ENCODE measurements at regions not wholly inside any gene's neighbourhood (a gene's known extent, or its start where the extent isn't known, plus 50 kb on each side); places are given as distances from the start of the nearest gene placed in this dataset.

DNA sequence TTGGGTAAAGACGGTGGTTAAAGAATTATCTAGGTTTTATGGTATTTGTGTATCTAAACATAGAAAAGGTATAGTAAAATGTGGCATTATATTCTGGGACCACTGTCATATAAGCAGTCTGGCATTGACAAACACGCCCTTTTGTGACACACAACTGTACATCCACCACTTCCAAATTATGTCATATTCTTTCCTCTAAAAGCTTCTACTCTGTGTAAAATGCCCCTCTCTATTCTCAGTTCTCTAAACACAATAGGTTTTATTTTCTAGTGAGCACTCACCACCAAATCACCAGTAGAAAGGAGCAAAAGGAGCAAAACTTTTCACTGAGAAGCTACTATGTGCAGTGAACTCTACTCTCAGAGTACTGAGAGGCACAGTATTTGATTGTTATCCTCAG, 88.1 kb upstream of the PIEZO2 start (continued):
- TF ChIP-seq, protein P1, sequence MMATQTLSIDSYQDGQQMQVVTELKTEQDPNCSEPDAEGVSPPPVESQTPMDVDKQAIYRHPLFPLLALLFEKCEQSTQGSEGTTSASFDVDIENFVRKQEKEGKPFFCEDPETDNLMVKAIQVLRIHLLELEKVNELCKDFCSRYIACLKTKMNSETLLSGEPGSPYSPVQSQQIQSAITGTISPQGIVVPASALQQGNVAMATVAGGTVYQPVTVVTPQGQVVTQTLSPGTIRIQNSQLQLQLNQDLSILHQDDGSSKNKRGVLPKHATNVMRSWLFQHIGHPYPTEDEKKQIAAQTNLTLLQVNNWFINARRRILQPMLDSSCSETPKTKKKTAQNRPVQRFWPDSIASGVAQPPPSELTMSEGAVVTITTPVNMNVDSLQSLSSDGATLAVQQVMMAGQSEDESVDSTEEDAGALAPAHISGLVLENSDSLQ (IDR thresholded peaks at IDR 0.05) = no peak
- TF ChIP-seq ZNF311 (CRISPR knock-in tag; IDR thresholded peaks at IDR 0.05) (no peak), HDAC2 (IDR thresholded peaks at IDR 0.05) (no peak), TCF7 (IDR thresholded peaks at IDR 0.05; ENCODE audit: borderline replicate concordance) (no peak), ZNF124 (CRISPR knock-in tag; IDR thresholded peaks at IDR 0.05) (no peak), CHD4 (IDR thresholded peaks at IDR 0.05; ENCODE audit: insufficient read depth, insufficient replicate concordance, low read depth, low read length, poor library complexity, severe bottlenecking) (no peak), ELF2 (CRISPR knock-in tag; IDR thresholded peaks at IDR 0.05) (no peak), POLR2AphosphoS2 (IDR thresholded peaks at IDR 0.05; ENCODE audit: low read length) (no peak), KAT2B (IDR thresholded peaks at IDR 0.05; ENCODE audit: low read depth, low read length) (no peak), FOS (IDR thresholded peaks at IDR 0.05; ENCODE audit: extremely low read depth, insufficient read length) (no peak), EP300 (IDR thresholded peaks at IDR 0.05; ENCODE audit: low read length) (no peak), ARNT (IDR thresholded peaks at IDR 0.05) (no peak)

DNA sequence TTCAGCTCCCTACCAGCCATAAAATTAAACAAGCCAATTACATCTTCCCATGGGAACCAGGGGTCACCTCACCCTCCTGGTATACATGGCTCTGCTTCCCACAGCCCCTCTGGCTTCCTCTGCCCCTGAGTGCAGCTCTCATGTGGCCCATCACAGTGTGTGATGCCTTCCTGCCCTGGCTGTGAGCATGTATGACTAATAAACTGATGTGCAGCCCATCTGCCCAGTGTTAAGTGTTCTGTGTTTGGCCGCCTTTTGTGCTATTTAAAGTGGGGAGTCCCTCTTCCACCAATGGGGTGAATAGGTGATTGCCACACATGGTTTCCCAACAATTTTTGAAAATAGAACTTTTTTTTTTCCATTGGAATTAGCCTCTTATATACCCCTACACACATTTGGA, 87.7 kb upstream of the PIEZO2 start:
- H3K4me3 ChIP-seq = no peak overlapping the region
- 0% methylated on average over 1 of the region's 1 CpG for WGBS (ENCODE audit: insufficient coverage, low coverage, missing lambda C conversion rate)
- H3K4me1 ChIP-seq (replicated peaks in 1 of 2; ENCODE audit: control insufficient read depth in 2 of 2, insufficient read depth in 2 of 2, low read length in 2 of 2) = no peaks in the 10 kb centered on the region
- H3K9ac ChIP-seq (ENCODE audit: insufficient read depth in 1 of 2, low read depth in 2 of 2, low read length in 2 of 2) = no peak overlapping the region
- no peaks in the 10 kb centered on the region for H3K79me2 ChIP-seq (ENCODE audit: control insufficient read depth, insufficient read depth, low read length)
- in situ Hi-C loops (cut with MboI) = no loop called here
- FAIRE-seq (no peak), ATAC-seq (no peak), DNase-seq (ENCODE audit: extremely low read depth in 1 of 4, low spot score in 3 of 4) (no peak)
- H3K27ac ChIP-seq (ENCODE audit: extremely low read depth, low read depth, low read length) = no peak overlapping the region
- H3K4me2 ChIP-seq (ENCODE audit: insufficient read depth, low read length) = no peak overlapping the region
- no peaks in the 10 kb centered on the region for H3K36me3 ChIP-seq (ENCODE audit: control insufficient read depth, insufficient read depth, low read length)
- H3K9me3 ChIP-seq (replicated peaks; ENCODE audit: control insufficient read depth, insufficient read depth, low read depth, low read length) = no peaks in the 10 kb centered on the region
- no peaks in the 10 kb centered on the region for H4K20me1 ChIP-seq (replicated peaks; ENCODE audit: control insufficient read depth, insufficient read depth, low read length)
- H2AFZ ChIP-seq (ENCODE audit: low read depth, low read length) = no peak overlapping the region
- intact Hi-C loops (cut with micrococcal nuclease) = no loop called here
- CTCF ChIA-PET (ENCODE audit: low intra/inter-chr PET ratio) = no interaction called here
- no TSS peak for BruUV-seq (replicated peaks)
- no peaks in the 10 kb centered on the region for H3K27me3 ChIP-seq (ENCODE audit: control insufficient read depth in 2 of 2, insufficient read depth in 2 of 2, low read length in 2 of 2)
- TF ChIP-seq SNRNP70 (optimal IDR thresholded peaks at IDR 0.05; ENCODE audit: low read depth, low read length) = no peak
- TF ChIP-seq ZNF75A (CRISPR knock-in tag; IDR thresholded peaks at IDR 0.05) = no peak
- no peak for TF ChIP-seq ARHGAP35 (IDR thresholded peaks at IDR 0.05; ENCODE audit: partially characterized antibody)
- no peak for TF ChIP-seq SMC3 (conservative IDR thresholded peaks at IDR 0.05; ENCODE audit: insufficient read depth, low read depth, low read length)
- TF ChIP-seq PHTF2 (CRISPR knock-in tag; IDR thresholded peaks at IDR 0.05) = no peak
- TF ChIP-seq ZNF146 (CRISPR knock-in tag; IDR thresholded peaks at IDR 0.05; ENCODE audit: unreplicated experiment) = no peak
- TF ChIP-seq TCF7L2 (IDR thresholded peaks at IDR 0.05; ENCODE audit: low read depth, low read length) = no peak
- TF ChIP-seq SIX5 (IDR thresholded peaks at IDR 0.05; ENCODE audit: borderline replicate concordance in 1 of 2, insufficient read depth in 1 of 2, low read depth in 1 of 2, low read length in 2 of 2) = no peak
- no peaks in the 10 kb centered on the region for H3K9me1 ChIP-seq (ENCODE audit: control insufficient read depth, insufficient read depth, low read length)
- POLR2A ChIA-PET = no interaction called here

All from K562 (cell line).